ENCODE measurements at regions not wholly inside any gene's neighbourhood (a gene's known extent, or its start where the extent isn't known, plus 50 kb on each side); places are given as distances from the start of the nearest gene placed in this dataset.

DNA sequence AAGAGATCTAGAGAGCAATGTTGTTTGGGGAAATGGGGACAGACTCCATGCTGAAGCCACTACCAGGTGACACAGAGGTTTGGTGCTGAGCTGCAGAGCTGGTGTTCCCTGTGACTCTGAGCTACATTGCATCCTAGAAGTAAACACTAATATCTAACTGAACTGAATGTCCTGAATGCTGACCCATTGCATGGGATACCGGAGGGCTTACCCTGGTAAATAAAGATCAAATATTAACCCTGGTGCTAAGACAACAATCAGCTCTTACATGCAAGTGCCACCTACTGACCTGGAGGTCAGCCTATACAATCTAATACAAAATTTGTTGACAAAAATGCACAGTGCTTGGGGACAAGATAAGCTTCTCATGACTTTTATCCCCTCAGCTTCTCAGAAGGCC lies 851.3 kb upstream of the KCND2 start:
- no peak for DNase-seq (ENCODE audit: low read depth)

DNA sequence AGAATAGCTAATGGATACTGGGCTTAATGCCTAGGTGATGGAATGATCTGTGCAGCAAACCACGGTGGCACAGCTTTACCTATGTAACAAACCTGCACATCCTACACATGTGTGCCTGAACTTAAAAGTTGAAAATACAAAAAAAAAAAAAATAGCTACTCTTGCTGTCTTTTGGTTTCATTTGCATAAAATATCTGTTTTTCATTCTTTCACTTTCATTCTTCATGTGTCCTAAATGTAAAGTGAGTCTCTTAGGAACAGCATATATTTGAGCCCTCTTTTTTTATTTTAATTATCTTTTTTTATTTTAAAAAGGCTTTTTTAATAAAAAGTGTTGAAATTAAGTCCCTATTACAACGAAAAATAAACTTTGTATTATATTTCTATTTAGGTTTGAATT lies 836.1 kb upstream of the KCND2 start:
- no peak for DNase-seq (ENCODE audit: low read depth)

GRCh38 chr7:119438315-119438714 lies 834.7 kb upstream of the KCND2 start:
- DNase-seq (ENCODE audit: low read depth): no peak

DNA sequence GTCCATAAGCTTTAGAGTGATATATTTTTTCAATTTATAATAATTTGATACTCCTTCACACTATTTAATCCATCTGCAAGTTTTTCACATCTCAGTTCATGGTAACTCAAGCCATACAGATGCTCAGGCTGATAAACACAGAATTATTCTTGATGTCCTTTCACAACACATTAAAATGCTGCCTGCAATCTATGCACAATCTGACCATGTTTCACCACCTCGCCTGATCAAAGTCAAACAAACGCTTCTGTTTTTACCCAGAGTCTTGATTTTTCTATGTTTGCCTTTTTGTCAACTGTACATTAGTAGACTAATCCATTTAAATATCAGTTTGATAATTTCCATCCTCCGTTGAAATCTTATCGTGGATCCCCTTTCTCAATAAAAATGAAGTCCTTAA lies 833.8 kb upstream of the KCND2 start:
- DNase-seq (ENCODE audit: low read depth): no peak

GRCh38 chr7:119452401-119452800 lies 820.6 kb upstream of the KCND2 start:
- DNase-seq (ENCODE audit: low read depth): no peak

GRCh38 chr7:119465798-119466305 lies 807.1 kb upstream of the KCND2 start:
- no peak for DNase-seq (ENCODE audit: low read depth)

DNA sequence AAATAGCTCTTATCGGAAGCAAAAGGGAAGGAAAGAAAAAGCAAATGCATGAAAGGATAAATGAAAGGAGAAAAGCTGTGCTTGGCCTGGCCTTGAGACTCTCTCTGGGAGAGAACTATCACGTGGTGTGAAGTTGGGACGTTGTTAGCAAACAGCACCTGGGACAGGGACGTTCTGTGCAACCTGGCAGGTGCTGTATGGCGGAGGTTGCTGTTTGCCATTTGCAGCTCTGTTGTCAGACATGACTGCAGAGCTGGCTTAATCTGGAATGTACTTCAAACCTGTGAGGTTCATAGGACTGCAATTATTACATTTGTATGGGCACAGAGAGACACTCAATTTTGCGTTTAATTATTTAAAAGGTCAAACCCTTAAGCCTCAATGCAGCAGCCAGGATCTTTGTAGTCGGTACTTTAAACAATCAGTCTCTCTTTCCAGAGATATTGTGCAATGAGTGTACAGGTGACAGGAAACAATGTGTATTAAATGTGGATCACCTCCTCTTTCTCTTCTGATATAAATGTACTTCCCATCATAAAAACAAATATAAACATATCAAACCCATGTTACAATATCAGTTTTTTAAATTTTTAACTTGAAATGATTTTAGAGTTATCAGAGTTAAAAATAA lies 800.5 kb upstream of the KCND2 start:
- DNase-seq (ENCODE audit: low read depth): no peak

- DNase-seq (ENCODE audit: low read depth): no peak
Observed at GRCh38 chr7:119482209-119482608, 790.8 kb upstream of the KCND2 start.

- no peak for DNase-seq (ENCODE audit: low read depth)
Observed at GRCh38 chr7:119482671-119483070, 790.3 kb upstream of the KCND2 start.

- DNase-seq (ENCODE audit: low read depth): no peak
Observed at GRCh38 chr7:119483364-119483763, 789.6 kb upstream of the KCND2 start.

DNA sequence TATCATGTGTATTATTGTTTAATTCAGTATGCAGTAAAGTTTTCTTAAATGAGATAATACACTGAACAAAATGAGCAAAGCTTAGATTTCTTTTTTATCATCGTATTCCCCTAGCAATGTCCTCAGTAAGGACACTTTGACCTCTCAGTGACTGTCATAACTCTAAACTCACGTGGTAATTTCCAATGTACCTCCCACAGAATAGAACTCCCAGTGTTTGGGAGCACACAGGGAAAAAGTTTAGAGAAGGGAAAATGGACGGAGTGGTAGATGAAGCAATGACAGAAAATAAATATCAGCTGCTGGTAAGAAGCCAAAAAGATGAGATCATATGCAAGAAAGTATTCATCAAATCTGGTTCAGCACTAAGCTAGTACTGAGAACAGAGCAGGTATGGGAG lies 758.6 kb upstream of the KCND2 start:
- no peak for DNase-seq (ENCODE audit: low read depth)

GRCh38 chr7:119515214-119515613 lies 757.8 kb upstream of the KCND2 start:
- DNase-seq (ENCODE audit: low read depth): no peak

DNA sequence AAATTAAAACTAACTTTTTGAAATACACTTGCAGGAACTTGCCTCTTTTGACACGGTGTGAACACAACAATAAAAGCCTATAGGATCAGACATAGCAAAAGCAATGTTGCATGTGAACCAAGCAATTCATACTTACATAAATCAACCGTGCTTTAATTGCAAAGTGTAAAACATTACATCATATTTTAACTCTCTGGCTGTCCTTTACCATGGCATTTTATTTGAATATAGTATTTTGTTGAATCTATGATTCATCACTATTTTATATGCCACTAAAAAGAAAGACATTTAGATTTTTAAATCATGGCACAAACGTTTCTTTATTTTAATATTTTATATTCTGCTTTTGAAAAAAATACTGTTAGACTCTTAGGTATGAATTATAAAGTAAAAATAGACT lies 757.0 kb upstream of the KCND2 start:
- DNase-seq (ENCODE audit: low read depth): no peak

GRCh38 chr7:119522263-119522662 lies 750.7 kb upstream of the KCND2 start:
- DNase-seq (ENCODE audit: low read depth): no peak

- no peak for DNase-seq (ENCODE audit: low read depth)
Observed at GRCh38 chr7:119522698-119523097, 750.3 kb upstream of the KCND2 start.

DNA sequence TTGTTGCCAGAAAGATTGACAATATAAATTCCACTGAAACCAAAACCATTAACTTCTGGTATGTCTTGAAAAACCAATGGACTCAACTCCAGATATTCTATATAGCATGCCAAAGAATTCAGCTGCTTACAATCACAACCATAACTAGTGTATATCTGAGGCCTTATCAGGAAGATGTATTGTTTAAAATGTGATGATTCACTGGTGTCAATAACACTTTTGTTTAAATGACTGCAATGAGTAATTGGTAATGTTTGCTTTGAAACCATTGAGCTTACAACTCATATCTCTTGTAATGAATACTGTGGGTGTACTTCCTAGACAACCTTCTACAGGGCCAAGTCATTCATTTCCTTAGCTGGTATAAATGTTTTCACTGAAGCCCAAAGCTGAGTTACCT lies 727.9 kb upstream of the KCND2 start:
- no peak for DNase-seq (ENCODE audit: low read depth)

DNA sequence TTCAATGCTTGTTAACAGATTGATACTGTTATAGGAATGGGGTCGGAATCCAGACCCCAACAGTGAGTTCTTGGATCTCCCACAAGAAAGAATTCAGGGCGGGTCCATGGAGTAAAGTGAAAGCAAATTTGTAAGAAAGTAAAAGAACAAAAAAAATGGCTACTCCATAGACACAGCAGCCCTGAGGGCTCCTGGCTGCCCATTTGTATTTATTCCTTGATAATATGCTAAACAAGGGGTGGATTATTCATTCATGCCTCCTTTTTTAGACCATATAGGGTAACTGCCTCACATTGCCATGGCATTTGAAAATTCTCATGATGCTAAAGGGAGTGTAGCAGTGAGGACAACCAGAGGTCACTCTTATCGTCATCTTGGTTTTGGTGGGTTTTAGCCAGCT lies 717.2 kb upstream of the KCND2 start:
- no peak for DNase-seq (ENCODE audit: low read depth)

DNA sequence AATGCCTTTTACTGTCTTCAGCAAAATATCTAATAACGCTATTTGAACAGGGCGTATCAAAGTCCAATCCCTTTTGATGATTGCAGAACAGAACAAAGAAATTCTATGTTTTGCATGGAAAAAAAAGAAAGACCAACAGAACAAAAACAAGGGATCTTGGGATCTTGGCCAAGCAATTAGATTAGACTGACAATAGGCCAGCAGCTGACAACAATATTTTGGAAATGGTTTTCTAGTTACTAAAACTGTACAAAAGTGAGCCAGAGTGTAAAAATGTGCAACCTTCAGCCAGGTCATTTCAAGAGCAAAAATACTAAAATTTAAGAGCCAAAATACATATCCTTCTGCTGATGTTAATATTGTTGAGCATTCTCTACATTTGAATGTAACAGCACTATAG lies 716.5 kb upstream of the KCND2 start:
- DNase-seq (ENCODE audit: low read depth): no peak

DNA sequence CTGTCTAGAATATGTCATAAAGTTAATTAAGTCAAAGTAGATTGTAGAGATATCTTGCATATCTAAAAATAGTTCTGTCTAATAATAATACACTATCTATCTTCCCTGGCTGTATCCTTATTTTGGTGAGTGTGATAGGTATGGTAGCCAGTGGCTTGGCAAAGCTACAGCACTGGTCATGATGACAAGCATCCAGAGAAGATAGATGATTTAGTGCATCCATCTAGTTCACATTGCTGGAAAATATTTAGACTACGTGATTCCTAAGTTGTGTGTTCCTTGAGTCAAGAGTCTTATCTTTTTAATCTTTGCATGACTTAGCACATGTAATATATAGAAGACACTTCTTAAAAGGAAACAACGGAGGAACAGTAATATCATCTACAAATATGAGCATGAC lies 711.2 kb upstream of the KCND2 start:
- no peak for DNase-seq (ENCODE audit: low read depth)

GRCh38 chr7:119562839-119563238 lies 710.1 kb upstream of the KCND2 start:
- DNase-seq (ENCODE audit: low read depth): no peak

DNA sequence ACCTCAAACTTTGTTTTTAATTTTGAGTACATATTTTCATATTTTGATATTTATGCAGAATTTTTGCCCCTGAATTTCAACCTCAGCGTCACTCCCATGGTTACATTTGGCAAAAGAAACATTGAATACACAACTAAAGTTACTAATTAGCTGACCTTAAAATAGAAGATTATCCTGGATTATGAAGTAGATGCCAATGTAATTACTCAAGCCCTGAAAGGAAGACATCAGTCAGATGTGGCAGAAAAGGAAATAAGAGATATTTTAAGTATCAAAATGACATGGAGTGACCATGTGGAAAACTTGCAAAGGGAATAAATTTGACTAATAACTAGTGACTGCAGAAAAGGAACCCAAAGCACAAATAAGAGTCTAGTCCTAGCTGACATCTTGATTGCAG lies 701.3 kb upstream of the KCND2 start:
- DNase-seq (ENCODE audit: low read depth): no peak

- no peak for DNase-seq (ENCODE audit: low read depth)
Observed at GRCh38 chr7:119572132-119572531, 700.8 kb upstream of the KCND2 start.

DNA sequence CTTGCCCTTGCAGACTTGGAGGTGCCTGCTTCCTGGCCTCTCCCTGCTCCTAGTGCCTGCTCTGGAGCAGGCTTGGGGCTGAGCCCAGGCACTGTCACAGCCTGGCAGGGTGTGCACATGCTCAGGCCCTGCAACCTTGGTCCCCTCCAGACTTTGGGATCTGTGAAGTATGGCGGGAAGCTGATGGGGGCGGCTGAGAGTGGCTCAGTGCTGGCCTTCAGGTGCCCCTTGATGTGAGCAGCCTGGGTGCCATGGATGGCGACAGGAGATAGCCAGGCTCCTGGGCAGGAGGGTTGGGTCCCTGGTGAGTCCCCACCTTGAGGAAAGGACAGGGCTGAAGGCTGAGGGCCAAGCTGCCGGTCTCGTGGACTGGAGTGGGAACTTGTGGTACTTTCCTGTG lies 700.4 kb upstream of the KCND2 start:
- no peak for DNase-seq (ENCODE audit: low read depth)

DNA sequence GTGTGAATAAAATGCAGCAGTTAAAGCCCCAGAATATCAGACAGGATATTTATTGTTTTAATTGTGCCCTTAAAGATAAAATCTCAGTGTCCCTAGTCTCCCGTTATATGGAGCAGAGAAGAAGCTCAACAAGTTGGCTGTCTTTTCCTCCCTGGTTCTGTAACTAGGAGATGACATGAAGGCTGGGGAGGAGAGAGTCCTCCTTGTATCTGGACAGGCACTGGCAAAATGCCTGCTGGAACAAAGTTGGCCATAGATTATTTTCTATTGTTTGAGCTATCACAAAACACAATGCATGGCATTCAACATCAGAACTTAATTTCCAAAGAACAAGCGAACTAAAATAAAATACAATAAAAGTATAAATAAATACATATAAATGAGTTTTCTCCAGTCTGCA lies 694.9 kb upstream of the KCND2 start:
- no peak for DNase-seq (ENCODE audit: low read depth)

- no peak for DNase-seq (ENCODE audit: low read depth)
Observed at GRCh38 chr7:119594956-119595355, 678.0 kb upstream of the KCND2 start.

All from EH (cell line).